ENCODE measurements at regions not wholly inside any gene's neighbourhood (a gene's known extent, or its start where the extent isn't known, plus 50 kb on each side); places are given as distances from the start of the nearest gene placed in this dataset.

GRCh38 chr14:58850011-58850410, 212.2 kb downstream of the DACT1 start:
- no peak for DNase-seq

DNA sequence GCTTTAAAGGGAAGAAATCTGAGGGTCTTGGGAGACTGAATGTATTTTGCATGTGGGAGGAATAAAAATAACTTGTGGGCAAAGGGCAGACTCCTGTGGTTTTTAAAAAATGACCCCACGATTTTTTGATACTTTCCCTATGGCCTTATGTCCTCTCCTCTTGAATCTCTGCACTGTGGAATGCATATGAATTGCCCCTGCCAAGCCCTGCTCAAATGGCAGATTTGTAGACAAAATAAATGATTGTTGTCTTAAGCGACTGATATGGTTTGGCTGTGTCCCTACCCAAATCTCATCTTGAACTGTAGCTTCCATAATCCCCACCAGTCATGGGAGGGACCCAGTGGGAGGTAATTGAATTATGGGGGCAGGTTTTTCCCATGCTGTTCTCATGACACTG, 223.8 kb downstream of the DACT1 start:
- DNase-seq = peak; percentile 86

- no peak for DNase-seq
These were observed 224.8 kb downstream of the DACT1 start for GRCh38 chr14:58862416-58863160.

DNA sequence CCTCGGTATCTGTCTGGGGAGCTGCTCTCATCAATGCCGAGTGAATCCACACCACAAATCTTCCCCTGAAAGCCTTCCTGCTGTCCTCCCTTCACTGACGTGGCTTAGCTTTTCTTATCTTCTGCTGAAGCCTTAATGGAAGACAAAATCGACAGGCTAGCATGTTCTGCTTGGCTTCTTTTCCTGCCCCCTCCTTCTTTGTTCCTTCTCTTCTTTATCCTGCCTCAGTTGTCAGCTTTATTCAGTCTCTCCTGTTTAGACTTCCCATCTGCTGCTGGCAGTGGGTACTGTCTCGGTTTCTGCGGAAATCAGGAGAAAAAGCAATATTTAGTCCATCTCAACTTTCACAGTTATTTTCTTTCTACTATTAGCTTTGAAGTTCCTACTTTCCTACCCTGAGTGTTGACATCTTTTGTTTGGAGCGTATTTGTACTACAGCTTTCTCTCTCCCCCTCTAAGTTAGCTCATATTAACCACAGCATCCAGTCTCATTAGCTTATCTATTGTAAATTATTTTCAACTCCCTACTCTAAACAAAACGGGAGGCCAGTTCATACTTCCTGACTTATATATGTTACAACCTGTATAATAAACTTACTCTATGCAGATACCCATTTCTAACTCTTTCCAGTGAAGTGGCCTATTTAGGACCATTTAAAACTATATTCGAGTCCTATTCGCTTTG, 226.0 kb downstream of the DACT1 start:
- DNase-seq = no peak

- DNase-seq = peak; percentile 90
These were observed 227.2 kb downstream of the DACT1 start for GRCh38 chr14:58864751-58865513.

DNA sequence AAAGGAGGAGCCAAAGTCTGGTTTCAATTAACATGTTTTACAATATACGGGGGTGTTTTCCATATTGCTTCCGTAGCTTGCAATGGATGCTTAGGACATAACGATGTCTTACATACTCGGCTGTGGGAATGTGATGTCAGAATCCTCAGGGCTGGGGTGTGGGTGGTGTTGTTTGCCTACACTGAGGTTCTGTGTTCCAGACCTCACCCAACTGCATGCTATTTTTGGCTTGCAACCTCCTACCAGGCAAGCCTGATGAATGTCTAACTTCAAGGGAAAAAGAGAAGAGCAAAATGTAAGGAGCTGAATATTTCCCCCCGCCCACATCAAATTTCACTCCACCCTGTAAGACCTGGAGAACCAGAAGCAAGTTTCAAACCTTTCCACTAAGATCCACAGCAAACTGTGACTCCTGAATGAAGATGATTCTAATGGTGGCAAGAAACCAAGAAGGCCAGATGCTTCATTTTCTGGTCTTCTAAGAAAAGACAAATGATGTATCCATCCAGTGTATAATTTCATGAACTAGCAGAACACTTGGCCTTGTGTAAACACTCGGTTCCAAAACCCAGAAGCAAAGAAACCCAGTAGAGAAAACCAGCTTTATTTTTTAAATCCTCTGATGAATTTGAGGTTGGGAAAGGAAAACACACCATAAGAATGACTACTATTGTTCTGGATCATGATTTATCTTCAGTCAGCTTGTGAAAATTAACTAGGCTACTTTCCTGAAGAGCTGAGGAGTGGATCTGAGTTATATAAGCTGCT, 227.9 kb downstream of the DACT1 start:
- DNase-seq = peak; percentile 88

- DNase-seq = peak; percentile 91
These were observed 228.6 kb downstream of the DACT1 start for GRCh38 chr14:58866391-58866790.

DNA sequence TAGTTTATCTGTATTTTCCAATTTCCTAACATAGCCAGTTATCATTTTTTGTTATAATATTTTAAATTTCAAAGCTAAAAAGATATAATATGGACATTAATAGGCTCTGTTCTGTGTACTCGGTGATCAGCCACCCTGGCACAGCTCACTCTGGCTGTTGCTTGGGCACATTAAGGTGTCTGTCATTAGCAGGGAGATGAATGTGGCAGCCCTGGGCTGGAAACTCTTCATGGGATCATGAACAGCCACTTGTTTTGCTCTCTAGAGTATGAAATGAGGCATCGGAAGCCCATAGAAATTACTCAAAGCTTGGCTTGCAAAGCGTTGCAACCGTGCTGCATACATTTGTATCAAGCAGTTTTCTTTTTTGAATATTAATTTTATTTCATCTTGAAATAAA, 233.2 kb downstream of the DACT1 start:
- no peak for DNase-seq

DNA sequence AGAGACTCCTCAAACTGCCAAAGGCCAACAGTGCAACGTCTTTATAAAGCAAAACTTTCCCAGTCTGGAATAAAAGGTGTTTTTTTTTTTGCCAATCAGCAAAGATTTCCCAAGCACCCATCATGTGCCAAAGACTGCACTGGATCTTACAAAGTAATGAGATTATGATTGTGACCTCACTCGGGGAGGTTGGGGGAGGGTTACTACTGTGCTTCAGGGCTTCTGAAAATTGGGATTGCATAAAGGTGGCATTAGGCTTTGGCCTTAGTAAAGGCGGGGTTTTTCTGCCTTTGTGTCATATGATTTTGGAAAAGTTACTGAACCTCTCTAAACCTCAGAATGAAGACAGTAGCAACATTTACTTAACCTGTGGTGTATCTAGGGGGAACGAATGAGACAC, 233.8 kb downstream of the DACT1 start:
- DNase-seq = no peak

- DNase-seq = peak; percentile 88
These were observed 234.3 kb downstream of the DACT1 start for GRCh38 chr14:58872061-58872460.

GRCh38 chr14:58873228-58873953, 235.6 kb downstream of the DACT1 start:
- no peak for DNase-seq

DNA sequence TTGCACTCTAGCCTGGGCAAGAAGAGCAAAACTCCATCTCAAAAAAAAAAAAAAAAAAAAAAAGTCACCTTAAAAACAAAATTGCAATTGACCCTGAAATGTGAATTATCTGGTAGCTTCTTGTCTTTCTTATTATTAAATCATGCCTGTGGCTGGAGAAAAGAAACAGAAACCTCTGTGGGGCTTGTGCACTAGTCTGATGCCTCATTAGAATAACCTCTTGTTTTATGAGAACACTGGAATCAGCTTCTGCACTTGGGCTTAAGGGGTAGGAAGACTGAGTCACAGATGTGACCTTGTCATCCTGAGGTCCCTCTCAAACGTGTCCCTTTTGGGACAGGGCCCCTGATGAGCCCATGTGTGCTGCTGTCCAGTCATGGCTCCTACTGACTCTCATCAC, 237.9 kb downstream of the DACT1 start:
- DNase-seq = no peak

DNA sequence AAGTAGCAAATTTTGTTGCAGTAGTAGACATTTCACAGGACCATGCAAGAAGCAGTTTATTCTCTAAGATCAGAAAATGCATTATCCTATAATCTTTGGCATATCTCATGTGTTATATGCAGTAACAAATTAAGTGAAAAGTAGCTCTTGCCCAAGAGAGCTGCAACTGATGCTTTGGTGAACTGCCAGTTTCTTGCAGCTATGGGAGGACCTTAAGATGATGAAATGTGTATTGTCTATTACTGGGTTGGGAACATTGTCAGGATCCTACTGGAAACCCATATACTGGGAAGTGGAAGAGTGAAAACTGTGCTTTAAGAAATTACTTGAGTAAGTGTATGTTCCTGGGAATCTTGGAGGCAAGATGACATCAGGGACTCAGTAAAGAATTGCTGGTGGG, 238.8 kb downstream of the DACT1 start:
- DNase-seq = peak; percentile 54

- DNase-seq = no peak
These were observed 240.8 kb downstream of the DACT1 start for GRCh38 chr14:58878439-58879139.

DNA sequence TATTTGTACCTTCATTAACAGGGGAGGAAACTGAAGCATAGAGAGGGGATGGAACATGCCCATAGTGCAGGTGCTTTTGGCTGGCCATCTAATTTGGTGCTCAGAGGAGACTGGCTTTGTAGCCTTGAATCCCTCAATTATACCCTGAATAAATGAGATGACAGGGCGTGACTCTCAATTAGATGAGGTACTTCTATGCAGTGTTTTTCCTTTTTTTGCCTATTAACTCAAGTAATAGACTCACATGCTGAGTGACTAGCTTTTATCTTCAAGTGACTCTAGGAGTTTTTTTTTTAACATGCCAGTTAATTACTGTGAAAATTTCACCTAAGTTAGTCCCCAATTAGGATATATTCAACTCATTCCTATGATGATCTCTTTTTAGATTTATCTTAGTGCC, 243.7 kb downstream of the DACT1 start:
- no peak for DNase-seq

DNA sequence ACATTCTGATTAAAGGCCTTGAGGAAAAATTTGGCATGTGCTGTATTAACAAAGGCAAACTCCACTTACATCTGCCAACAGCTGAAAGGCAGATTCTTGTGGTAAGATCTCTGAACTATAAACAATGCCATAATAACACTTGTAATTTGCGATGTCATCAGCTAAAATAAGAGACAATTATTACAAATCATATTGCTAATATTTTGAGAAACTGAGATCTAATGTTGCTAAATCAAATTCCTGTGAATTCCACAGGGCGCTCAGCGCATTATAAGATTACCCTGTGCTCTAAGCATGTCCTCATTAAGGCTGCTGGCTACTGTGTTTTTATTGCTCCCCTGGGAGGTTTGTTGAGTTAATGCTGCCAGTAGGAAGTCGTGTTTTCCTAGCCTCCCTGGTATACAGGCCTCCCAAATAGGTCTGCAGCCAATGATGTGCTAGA, 244.8 kb downstream of the DACT1 start:
- DNase-seq = peak; percentile 86

DNA sequence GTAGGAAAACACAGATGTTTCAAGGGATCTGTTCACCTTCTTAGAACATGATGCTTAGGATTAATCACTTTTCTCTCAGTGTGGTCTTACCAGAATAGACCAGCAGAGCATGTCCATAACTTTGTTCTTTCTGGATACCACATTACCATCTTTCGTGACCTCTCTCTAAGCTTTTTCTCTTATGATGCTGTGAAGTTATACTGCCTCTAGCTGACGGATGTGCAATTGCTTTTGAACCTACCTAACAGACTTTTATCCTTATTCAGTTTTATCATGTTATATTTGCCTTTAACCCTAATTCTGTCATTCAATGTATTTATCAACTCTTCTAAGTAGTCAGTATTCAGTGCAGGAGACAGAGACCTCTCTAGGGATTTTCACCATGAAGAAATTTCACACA, 246.7 kb downstream of the DACT1 start:
- no peak for DNase-seq

GRCh38 chr14:58887931-58888330, 250.2 kb downstream of the DACT1 start:
- no peak for DNase-seq

- peak; percentile 98 for DNase-seq
These were observed 261.0 kb downstream of the DACT1 start for GRCh38 chr14:58898655-58899316.

DNA sequence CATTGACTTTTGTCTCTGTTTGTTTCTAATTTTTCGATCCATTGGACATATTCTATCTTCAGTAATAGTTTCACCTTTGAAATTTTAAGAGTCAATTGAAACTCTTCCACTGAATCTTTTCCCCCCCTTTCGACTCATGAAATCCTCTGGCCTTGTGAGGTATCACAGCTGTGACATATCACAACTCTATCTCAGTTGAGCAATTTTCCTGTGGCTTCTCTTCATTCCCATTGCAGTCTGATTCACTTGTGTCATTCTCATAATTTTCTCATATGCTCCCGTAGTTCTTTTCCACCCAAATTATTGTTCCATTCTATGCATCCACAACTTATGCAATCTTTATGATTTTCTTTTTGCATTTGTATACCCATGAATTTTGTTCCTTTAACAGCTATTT, 261.6 kb downstream of the DACT1 start:
- DNase-seq = peak; percentile 91

GRCh38 chr14:58901826-58902225, 264.1 kb downstream of the DACT1 start:
- DNase-seq = no peak

Measured in fibroblast of skin of back (primary cell).